Gastrocnemius medialis (tissue), 4 donors: ENCODE measurements at regions not wholly inside any gene's neighbourhood (a gene's known extent, or its start where the extent isn't known, plus 50 kb on each side); places are given as distances from the start of the nearest gene placed in this dataset.

Experiments
- CTCF ChIP-seq, 5 experiments: fragments of 450-650 bp in 3 of 5; fragments of 200-600 bp in 2 of 5; sonication (generic) in 2 of 5; IDR thresholded peaks in 4 of 5; conservative IDR thresholded peaks in 1 of 5; 1 replicate in 4 of 5; 2 replicates in 1 of 5; pipeline ENCODE4 v1.5.1; 2016 to 2019; ENCODE audit warnings: antibody characterized with exemption in 5 of 5, mild to moderate bottlenecking in 3 of 5, moderate library complexity in 3 of 5
- POLR2A ChIP-seq, 2 donors: fragments of 450-650 bp; IDR thresholded peaks; one replicate each; pipeline ENCODE4 v1.6.1; 2017; ENCODE audit warnings: antibody characterized with exemption in 2 of 2, mild to moderate bottlenecking in 2 of 2, moderate library complexity in 2 of 2

GRCh38 chr13:90185734-90186133, 1161.8 kb upstream of the MIR17HG start:
- no peak for TF ChIP-seq POLR2A (IDR thresholded peaks at IDR 0.05)
- TF ChIP-seq CTCF (IDR thresholded peaks at IDR 0.05 in 4 of 5, conservative IDR thresholded peaks at IDR 0.05 in 1 of 5): no peak
